H1 (cell line): ENCODE measurements at regions not wholly inside any gene's neighbourhood (a gene's known extent, or its start where the extent isn't known, plus 50 kb on each side); places are given as distances from the start of the nearest gene placed in this dataset.

Experiments
- CTCF ChIA-PET: fragments of 300-600 bp; sonication (Branson Sonifier 250); formaldehyde crosslinking; loops from one replicate; lab custom pipeline; 2021; ENCODE audit not compliant: partially characterized antibody; lab: Charles Lee
- POLR2A ChIA-PET: fragments of 300-600 bp; sonication (Branson Sonifier 250); formaldehyde crosslinking; loops from one replicate; lab custom pipeline; 2021; ENCODE audit warnings: inconsistent platforms; ENCODE audit not compliant: partially characterized antibody; lab: Charles Lee
- DNase-seq, 2 experiments: peaks; one replicate each; pipeline versions ENCODE4 v3.0.0 to v3.0.0-alpha.2; 2010 to 2022; ENCODE audit warnings: low spot score in 2 of 2, low read depth in 1 of 2, mixed read lengths in 1 of 2
- FAIRE-seq: peaks from 2 replicates; lab custom pipeline; 2011; peaks lifted over from hg19 to GRCh38; lab: Jason Lieb, UNC
- H2AFZ ChIP-seq: 2 replicates; pipeline ENCODE4 v1.8.1; 2012; ENCODE audit warnings: low read length, inconsistent platforms
- H2AK5ac ChIP-seq: 2 replicates; pipeline ENCODE4 v1.6.1; 2013; ENCODE audit warnings: low read depth, low read length
- H2BK120ac ChIP-seq: replicated peaks from 2 replicates; pipeline ENCODE3; 2013; ENCODE audit warnings: low read depth, low read length, inconsistent platforms
- H2BK12ac ChIP-seq: 2 replicates; pipeline ENCODE4 v1.6.1; 2013; ENCODE audit warnings: low read depth, low read length
- H2BK15ac ChIP-seq: 2 replicates; pipeline ENCODE4 v1.6.1; 2013; ENCODE audit warnings: low read length
- H2BK20ac ChIP-seq: 2 replicates; pipeline ENCODE4 v1.6.1; 2013; ENCODE audit warnings: low read length
- H2BK5ac ChIP-seq: 2 replicates; pipeline ENCODE4 v1.6.1; 2013; ENCODE audit warnings: low read depth, low read length
- H3K14ac ChIP-seq: 2 replicates; pipeline ENCODE4 v1.6.1; 2013; ENCODE audit warnings: inconsistent platforms; ENCODE audit not compliant: insufficient read length
- H3K18ac ChIP-seq: 2 replicates; pipeline ENCODE4 v1.6.1; 2013; ENCODE audit warnings: low read length; ENCODE audit errors: extremely low read depth
- H3K23ac ChIP-seq: 2 replicates; pipeline ENCODE4 v1.6.1; 2013; ENCODE audit warnings: inconsistent platforms; ENCODE audit not compliant: insufficient read length
- H3K23me2 ChIP-seq: 2 replicates; pipeline ENCODE4 v1.6.1; 2013; ENCODE audit warnings: low read depth, low read length
- H3K27ac ChIP-seq: 2 replicates; pipeline ENCODE4 v1.6.1; 2011; ENCODE audit warnings: low read depth, low read length, inconsistent platforms
- H3K27me3 ChIP-seq, 4 experiments: replicated peaks in 1 of 4; 1 replicate in 1 of 4; 2 replicates in 3 of 4; pipeline versions ENCODE4 v1.6.1 to v1.8.1; 2011 to 2013; ENCODE audit warnings: low read length in 3 of 4, mild to moderate bottlenecking in 3 of 4, inconsistent platforms in 2 of 4, mixed read lengths in 2 of 4, moderate library complexity in 1 of 4; ENCODE audit not compliant: control insufficient read depth in 3 of 4, insufficient read depth in 3 of 4; ENCODE audit errors: extremely low read depth in 1 of 4
- H3K36me3 ChIP-seq, 4 experiments: 2 replicates each; pipeline versions ENCODE4 v1.6.1 to v1.8.1; 2011 to 2013; ENCODE audit warnings: mild to moderate bottlenecking in 4 of 4, low read length in 3 of 4, moderate library complexity in 2 of 4, control low read depth in 1 of 4, inconsistent platforms in 1 of 4; ENCODE audit not compliant: insufficient read depth in 4 of 4, control insufficient read depth in 2 of 4
- H3K4ac ChIP-seq: replicated peaks from 2 replicates; pipeline ENCODE3; 2013; ENCODE audit warnings: low read length, low read depth, mixed read lengths, inconsistent platforms; ENCODE audit not compliant: insufficient read length
- H3K4me1 ChIP-seq, 4 experiments: replicated peaks in 1 of 4; 1 replicate in 1 of 4; 2 replicates in 3 of 4; pipeline versions ENCODE4 v1.6.1 to v1.8.1; 2011 to 2013; ENCODE audit warnings: low read length in 3 of 4, inconsistent platforms in 2 of 4, mixed read lengths in 1 of 4; ENCODE audit not compliant: insufficient read depth in 4 of 4, control insufficient read depth in 3 of 4
- H3K4me2 ChIP-seq, 2 experiments: 2 replicates each; pipeline versions ENCODE4 v1.6.1 to v1.8.1; 2011 to 2013; ENCODE audit warnings: low read depth in 2 of 2, low read length in 2 of 2, control low read depth in 1 of 2, inconsistent platforms in 1 of 2, mild to moderate bottlenecking in 1 of 2; ENCODE audit not compliant: insufficient read depth in 1 of 2
- H3K4me3 ChIP-seq, 4 experiments: fragments of 200-600, 300-600 bp in 1 of 4; sonication (generic), shearing (Covaris generic), sonication (Bioruptor Twin) in 1 of 4; 2 replicates each; pipeline versions ENCODE4 v1.5.1 to v1.8.1; 2011 to 2016; ENCODE audit warnings: low read length in 4 of 4, low read depth in 3 of 4, control low read depth in 2 of 4, inconsistent platforms in 2 of 4, mild to moderate bottlenecking in 2 of 4, mixed read lengths in 1 of 4, moderate library complexity in 1 of 4; ENCODE audit not compliant: insufficient read depth in 2 of 4; ENCODE audit errors: extremely low read depth in 1 of 4
- H3K56ac ChIP-seq: replicated peaks from 2 replicates; pipeline ENCODE3; 2013; ENCODE audit warnings: low read depth, mild to moderate bottlenecking, mixed read lengths, low read length, inconsistent platforms; ENCODE audit not compliant: insufficient read length
- H3K79me1 ChIP-seq: 2 replicates; pipeline ENCODE4 v1.6.1; 2013; ENCODE audit warnings: low read depth, low read length, control low read depth
- H3K79me2 ChIP-seq, 2 experiments: 2 replicates each; pipeline versions ENCODE4 v1.6.1 to v1.8.1; 2012 to 2013; ENCODE audit warnings: low read length in 2 of 2, mild to moderate bottlenecking in 2 of 2, inconsistent platforms in 1 of 2; ENCODE audit not compliant: insufficient read depth in 2 of 2, control insufficient read depth in 1 of 2
- H3K9ac ChIP-seq, 4 experiments: replicated peaks in 1 of 4; 1 replicate in 1 of 4; 2 replicates in 3 of 4; pipeline versions ENCODE4 v1.6.1 to v1.8.1; 2011 to 2013; ENCODE audit warnings: low read depth in 3 of 4, low read length in 3 of 4, control low read depth in 2 of 4, mild to moderate bottlenecking in 2 of 4, moderate library complexity in 2 of 4, inconsistent platforms in 1 of 4; ENCODE audit errors: extremely low read depth in 1 of 4
- H3K9me3 ChIP-seq, 2 experiments: 2 replicates each; pipeline versions ENCODE4 v1.6.1 to v1.8.1; 2012 to 2013; ENCODE audit warnings: mild to moderate bottlenecking in 2 of 2, moderate library complexity in 2 of 2, control low read depth in 1 of 2, inconsistent platforms in 1 of 2, low read depth in 1 of 2, low read length in 1 of 2, mixed read lengths in 1 of 2; ENCODE audit not compliant: insufficient read depth in 2 of 2
- H4K20me1 ChIP-seq, 2 experiments: replicated peaks in 1 of 2; 2 replicates each; pipeline versions ENCODE3 to v1.8.1; 2011 to 2013; ENCODE audit warnings: inconsistent platforms in 2 of 2, low read length in 2 of 2, mild to moderate bottlenecking in 1 of 2; ENCODE audit not compliant: insufficient read depth in 2 of 2, control insufficient read depth in 1 of 2
- H4K5ac ChIP-seq: 2 replicates; pipeline ENCODE4 v1.6.1; 2013; ENCODE audit warnings: low read length, low read depth, mixed read lengths, inconsistent platforms; ENCODE audit not compliant: insufficient read length
- H4K8ac ChIP-seq: 2 replicates; pipeline ENCODE4 v1.8.0; 2013; ENCODE audit warnings: mild to moderate bottlenecking, moderate library complexity, low read length, inconsistent platforms; ENCODE audit not compliant: insufficient read depth; ENCODE audit errors: extremely low read depth
- H4K91ac ChIP-seq: replicated peaks from 2 replicates; pipeline ENCODE3; 2013; ENCODE audit warnings: low read length, mixed read lengths, inconsistent platforms; ENCODE audit not compliant: insufficient read length
- WGBS, 2 experiments: shearing (Covaris generic) in 1 of 2; methylation state at CpG; one replicate each; pipeline versions ENCODE4 v1.1.6 to v1.1.7; 2013 to 2015; ENCODE audit warnings: low lambda C conversion rate in 2 of 2, mixed read lengths in 2 of 2, inconsistent platforms in 1 of 2, low coverage in 1 of 2, missing lambda C conversion rate in 1 of 2; ENCODE audit not compliant: insufficient replicate concordance in 2 of 2, insufficient coverage in 1 of 2, insufficient read length in 1 of 2; ENCODE audit errors: extremely low coverage in 1 of 2, missing lambda C conversion rate in 1 of 2; 5-methylcytosine and 5-hydroxymethylcytosine counted together
- TF ChIP-seq, protein P1 (sequence below): fragments of 300-600 bp; sonication (generic); IDR thresholded peaks from 2 replicates; pipeline ENCODE4 v1.7.1; 2012; ENCODE audit warnings: low read length, moderate library complexity, mild to moderate bottlenecking, inconsistent platforms; ENCODE audit not compliant: insufficient replicate concordance

DNA sequence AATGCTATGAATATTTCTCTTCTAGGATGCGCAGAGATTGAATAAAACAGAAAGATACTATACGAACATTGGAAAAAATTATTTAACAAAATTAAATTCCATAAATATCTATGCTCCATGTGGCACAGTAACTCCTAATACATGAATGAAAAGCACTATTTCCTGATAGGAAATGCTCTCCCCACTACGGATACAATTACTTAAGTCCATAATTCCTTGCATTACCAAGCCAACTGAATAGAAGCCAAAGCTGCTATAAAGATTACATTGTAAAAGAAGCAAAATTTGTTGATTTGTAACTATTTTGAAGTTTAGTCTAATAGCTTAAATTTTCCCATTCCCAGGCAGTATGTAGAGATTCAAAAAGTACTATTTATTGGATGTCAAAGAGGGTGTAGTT, 61.8 kb upstream of the SNX2 start:
- Histone ChIP-seq H4K5ac (no peak overlapping the region), H4K8ac (no peak overlapping the region), H3K9me3 (no peaks in the 10 kb centered on the region), H3K79me2 (no peaks in the 10 kb centered on the region), H3K4ac (no peak overlapping the region), H3K23me2 (no peaks in the 10 kb centered on the region), H3K14ac (no peak overlapping the region), H4K91ac (no peak overlapping the region), H3K18ac (no peak overlapping the region), H3K9ac (no peak overlapping the region), H3K36me3 (no peaks in the 10 kb centered on the region), H2AFZ (no peak overlapping the region), H2AK5ac (no peak overlapping the region), H2BK5ac (no peak overlapping the region), H2BK120ac (no peak overlapping the region), H2BK12ac (no peak overlapping the region), H3K4me2 (no peak overlapping the region), H2BK20ac (no peak overlapping the region), H4K20me1 (no peaks in the 10 kb centered on the region), H3K79me1 (no peaks in the 10 kb centered on the region), H2BK15ac (no peak overlapping the region), H3K27ac (no peak overlapping the region), H3K56ac (no peak overlapping the region), H3K4me1 (no peaks in the 10 kb centered on the region), H3K27me3 (no peaks in the 10 kb centered on the region), H3K23ac (no peak overlapping the region), H3K4me3 (no peak overlapping the region)
- ChIA-PET POLR2A (no interaction called here), CTCF (interaction anchor here (0.6 to 5.9 kb wide), 2 partner anchors 9 to 271 kb away, joined by 3 to 42 read pairs; no protein-coding TSS in a partner anchor)
- DNase-seq: no peak
- 76% methylated on average over 3 of the region's 3 CpGs; no CpG with 5 or more reads in 1 of the 2 experiments for WGBS, 2 experiments
- FAIRE-seq: no peak
- TF ChIP-seq, protein P1, sequence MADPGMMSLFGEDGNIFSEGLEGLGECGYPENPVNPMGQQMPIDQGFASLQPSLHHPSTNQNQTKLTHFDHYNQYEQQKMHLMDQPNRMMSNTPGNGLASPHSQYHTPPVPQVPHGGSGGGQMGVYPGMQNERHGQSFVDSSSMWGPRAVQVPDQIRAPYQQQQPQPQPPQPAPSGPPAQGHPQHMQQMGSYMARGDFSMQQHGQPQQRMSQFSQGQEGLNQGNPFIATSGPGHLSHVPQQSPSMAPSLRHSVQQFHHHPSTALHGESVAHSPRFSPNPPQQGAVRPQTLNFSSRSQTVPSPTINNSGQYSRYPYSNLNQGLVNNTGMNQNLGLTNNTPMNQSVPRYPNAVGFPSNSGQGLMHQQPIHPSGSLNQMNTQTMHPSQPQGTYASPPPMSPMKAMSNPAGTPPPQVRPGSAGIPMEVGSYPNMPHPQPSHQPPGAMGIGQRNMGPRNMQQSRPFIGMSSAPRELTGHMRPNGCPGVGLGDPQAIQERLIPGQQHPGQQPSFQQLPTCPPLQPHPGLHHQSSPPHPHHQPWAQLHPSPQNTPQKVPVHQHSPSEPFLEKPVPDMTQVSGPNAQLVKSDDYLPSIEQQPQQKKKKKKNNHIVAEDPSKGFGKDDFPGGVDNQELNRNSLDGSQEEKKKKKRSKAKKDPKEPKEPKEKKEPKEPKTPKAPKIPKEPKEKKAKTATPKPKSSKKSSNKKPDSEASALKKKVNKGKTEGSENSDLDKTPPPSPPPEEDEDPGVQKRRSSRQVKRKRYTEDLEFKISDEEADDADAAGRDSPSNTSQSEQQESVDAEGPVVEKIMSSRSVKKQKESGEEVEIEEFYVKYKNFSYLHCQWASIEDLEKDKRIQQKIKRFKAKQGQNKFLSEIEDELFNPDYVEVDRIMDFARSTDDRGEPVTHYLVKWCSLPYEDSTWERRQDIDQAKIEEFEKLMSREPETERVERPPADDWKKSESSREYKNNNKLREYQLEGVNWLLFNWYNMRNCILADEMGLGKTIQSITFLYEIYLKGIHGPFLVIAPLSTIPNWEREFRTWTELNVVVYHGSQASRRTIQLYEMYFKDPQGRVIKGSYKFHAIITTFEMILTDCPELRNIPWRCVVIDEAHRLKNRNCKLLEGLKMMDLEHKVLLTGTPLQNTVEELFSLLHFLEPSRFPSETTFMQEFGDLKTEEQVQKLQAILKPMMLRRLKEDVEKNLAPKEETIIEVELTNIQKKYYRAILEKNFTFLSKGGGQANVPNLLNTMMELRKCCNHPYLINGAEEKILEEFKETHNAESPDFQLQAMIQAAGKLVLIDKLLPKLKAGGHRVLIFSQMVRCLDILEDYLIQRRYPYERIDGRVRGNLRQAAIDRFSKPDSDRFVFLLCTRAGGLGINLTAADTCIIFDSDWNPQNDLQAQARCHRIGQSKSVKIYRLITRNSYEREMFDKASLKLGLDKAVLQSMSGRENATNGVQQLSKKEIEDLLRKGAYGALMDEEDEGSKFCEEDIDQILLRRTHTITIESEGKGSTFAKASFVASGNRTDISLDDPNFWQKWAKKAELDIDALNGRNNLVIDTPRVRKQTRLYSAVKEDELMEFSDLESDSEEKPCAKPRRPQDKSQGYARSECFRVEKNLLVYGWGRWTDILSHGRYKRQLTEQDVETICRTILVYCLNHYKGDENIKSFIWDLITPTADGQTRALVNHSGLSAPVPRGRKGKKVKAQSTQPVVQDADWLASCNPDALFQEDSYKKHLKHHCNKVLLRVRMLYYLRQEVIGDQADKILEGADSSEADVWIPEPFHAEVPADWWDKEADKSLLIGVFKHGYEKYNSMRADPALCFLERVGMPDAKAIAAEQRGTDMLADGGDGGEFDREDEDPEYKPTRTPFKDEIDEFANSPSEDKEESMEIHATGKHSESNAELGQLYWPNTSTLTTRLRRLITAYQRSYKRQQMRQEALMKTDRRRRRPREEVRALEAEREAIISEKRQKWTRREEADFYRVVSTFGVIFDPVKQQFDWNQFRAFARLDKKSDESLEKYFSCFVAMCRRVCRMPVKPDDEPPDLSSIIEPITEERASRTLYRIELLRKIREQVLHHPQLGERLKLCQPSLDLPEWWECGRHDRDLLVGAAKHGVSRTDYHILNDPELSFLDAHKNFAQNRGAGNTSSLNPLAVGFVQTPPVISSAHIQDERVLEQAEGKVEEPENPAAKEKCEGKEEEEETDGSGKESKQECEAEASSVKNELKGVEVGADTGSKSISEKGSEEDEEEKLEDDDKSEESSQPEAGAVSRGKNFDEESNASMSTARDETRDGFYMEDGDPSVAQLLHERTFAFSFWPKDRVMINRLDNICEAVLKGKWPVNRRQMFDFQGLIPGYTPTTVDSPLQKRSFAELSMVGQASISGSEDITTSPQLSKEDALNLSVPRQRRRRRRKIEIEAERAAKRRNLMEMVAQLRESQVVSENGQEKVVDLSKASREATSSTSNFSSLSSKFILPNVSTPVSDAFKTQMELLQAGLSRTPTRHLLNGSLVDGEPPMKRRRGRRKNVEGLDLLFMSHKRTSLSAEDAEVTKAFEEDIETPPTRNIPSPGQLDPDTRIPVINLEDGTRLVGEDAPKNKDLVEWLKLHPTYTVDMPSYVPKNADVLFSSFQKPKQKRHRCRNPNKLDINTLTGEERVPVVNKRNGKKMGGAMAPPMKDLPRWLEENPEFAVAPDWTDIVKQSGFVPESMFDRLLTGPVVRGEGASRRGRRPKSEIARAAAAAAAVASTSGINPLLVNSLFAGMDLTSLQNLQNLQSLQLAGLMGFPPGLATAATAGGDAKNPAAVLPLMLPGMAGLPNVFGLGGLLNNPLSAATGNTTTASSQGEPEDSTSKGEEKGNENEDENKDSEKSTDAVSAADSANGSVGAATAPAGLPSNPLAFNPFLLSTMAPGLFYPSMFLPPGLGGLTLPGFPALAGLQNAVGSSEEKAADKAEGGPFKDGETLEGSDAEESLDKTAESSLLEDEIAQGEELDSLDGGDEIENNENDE: no peak
